Endothelial cell of umbilical vein (primary cell): ENCODE measurements at regions not wholly inside any gene's neighbourhood (a gene's known extent, or its start where the extent isn't known, plus 50 kb on each side); places are given as distances from the start of the nearest gene placed in this dataset.

Experiments
- BruUV-seq: library from RNA; stranded (reverse); fragments of 400-500 nt; replicated peaks from 2 replicates; lab custom pipeline; 2021; lab: Mats Ljungman, UMichigan
- CTCF ChIA-PET: fragments of 300-600, 350-600 bp; sonication (Branson Sonifier 250); formaldehyde crosslinking; loops from one replicate; lab custom pipeline; 2021; ENCODE audit warnings: antibody characterized with exemption, inconsistent platforms; lab: Charles Lee
- POLR2A ChIA-PET: fragments of 300-600, 350-600 bp; sonication (Branson Sonifier 250); formaldehyde crosslinking; loops from one replicate; lab custom pipeline; 2021; ENCODE audit warnings: antibody characterized with exemption, inconsistent platforms; lab: Charles Lee
- DNase-seq: peaks from one replicate; pipeline ENCODE4 v3.0.0-alpha.2; 2011; ENCODE audit warnings: low read depth, low spot score
- FAIRE-seq: peaks from 2 replicates; lab custom pipeline; 2011; peaks lifted over from hg19 to GRCh38; lab: Jason Lieb, UNC
- H2AFZ ChIP-seq: 2 replicates; pipeline ENCODE4 v1.6.0; 2012; ENCODE audit warnings: low read depth, low read length, control low read depth, inconsistent platforms
- H3K27ac ChIP-seq: 2 replicates; pipeline ENCODE4 v1.5.1; 2011; ENCODE audit warnings: low read depth, mild to moderate bottlenecking, control low read depth, low read length, moderate library complexity; ENCODE audit not compliant: insufficient read depth
- H3K27me3 ChIP-seq, 2 experiments: 2 replicates each; pipeline versions ENCODE4 v1.6.0 to v1.6.1; 2011; ENCODE audit warnings: low read length in 2 of 2, mixed read lengths in 1 of 2; ENCODE audit not compliant: control insufficient read depth in 2 of 2, insufficient read depth in 2 of 2
- H3K36me3 ChIP-seq, 2 experiments: 2 replicates in 1 of 2; 3 replicates in 1 of 2; pipeline ENCODE4 v1.5.1; 2011; ENCODE audit warnings: low read length in 2 of 2, mild to moderate bottlenecking in 1 of 2, moderate library complexity in 1 of 2; ENCODE audit not compliant: control insufficient read depth in 2 of 2, insufficient read depth in 2 of 2; ENCODE audit errors: extremely low read depth in 1 of 2
- H3K4me1 ChIP-seq: 3 replicates; pipeline ENCODE4 v1.5.1; 2011; ENCODE audit warnings: mild to moderate bottlenecking, low read length; ENCODE audit not compliant: control insufficient read depth, insufficient read depth; ENCODE audit errors: extremely low read depth
- H3K4me2 ChIP-seq: 2 replicates; pipeline ENCODE4 v1.6.1; 2011; ENCODE audit warnings: low read length, control low read depth, mixed read lengths; ENCODE audit not compliant: insufficient read depth
- H3K4me3 ChIP-seq, 3 experiments: fragments of 200-600 bp in 1 of 3; sonication (generic), shearing (Covaris generic) in 1 of 3; replicated peaks in 1 of 3; 2 replicates each; pipeline ENCODE4 v1.5.1; 2011 to 2016; ENCODE audit warnings: control low read depth in 3 of 3, low read length in 3 of 3, mild to moderate bottlenecking in 2 of 3, inconsistent platforms in 1 of 3, low read depth in 1 of 3, moderate library complexity in 1 of 3; ENCODE audit not compliant: insufficient read depth in 1 of 3
- H3K79me2 ChIP-seq: 2 replicates; pipeline ENCODE4 v1.6.0; 2012; ENCODE audit warnings: low read length, inconsistent platforms; ENCODE audit not compliant: control insufficient read depth, insufficient read depth
- H3K9ac ChIP-seq: replicated peaks from 2 replicates; pipeline ENCODE3; 2011; ENCODE audit warnings: low read length, control low read depth; ENCODE audit not compliant: insufficient read depth; ENCODE audit errors: extremely low read depth
- H3K9me1 ChIP-seq: replicated peaks from 3 replicates; pipeline ENCODE4 v1.6.0; 2011; ENCODE audit warnings: mild to moderate bottlenecking, low read length; ENCODE audit not compliant: control insufficient read depth, insufficient read depth; ENCODE audit errors: extremely low read depth
- H3K9me3 ChIP-seq: replicated peaks from 2 replicates; pipeline ENCODE4 v1.5.1; 2012; ENCODE audit warnings: low read length, inconsistent platforms; ENCODE audit not compliant: control insufficient read depth, insufficient read depth
- H4K20me1 ChIP-seq: replicated peaks from 2 replicates; pipeline ENCODE3; 2011; ENCODE audit warnings: mild to moderate bottlenecking, low read length; ENCODE audit not compliant: control insufficient read depth, insufficient read depth; ENCODE audit errors: extremely low read depth
- CTCF ChIP-seq, 2 donors: IDR thresholded peaks; 1 replicate in 1 of 2; 2 replicates in 1 of 2; pipeline ENCODE4 v1.5.1; 2011; ENCODE audit warnings: low read length in 2 of 2, mild to moderate bottlenecking in 2 of 2, moderate library complexity in 2 of 2, control low read depth in 1 of 2, inconsistent platforms in 1 of 2, low read depth in 1 of 2; ENCODE audit not compliant: insufficient read depth in 1 of 2; ENCODE audit errors: extremely low read depth in 1 of 2
- EZH2 ChIP-seq: IDR thresholded peaks from 2 replicates; pipeline ENCODE4 v1.6.1; 2012; ENCODE audit warnings: borderline replicate concordance, low read depth, mild to moderate bottlenecking, moderate library complexity, low read length, inconsistent platforms; ENCODE audit not compliant: severe bottlenecking
- FOS ChIP-seq: IDR thresholded peaks from 2 replicates; pipeline ENCODE4 v1.6.1; 2011; ENCODE audit warnings: mild to moderate bottlenecking, low read length, moderate library complexity, borderline replicate concordance; ENCODE audit not compliant: insufficient read depth
- GATA2 ChIP-seq: IDR thresholded peaks from 2 replicates; pipeline ENCODE4 v1.7.0; 2011; ENCODE audit warnings: low read depth, mild to moderate bottlenecking, moderate library complexity, mixed read lengths, low read length; ENCODE audit not compliant: insufficient read length, insufficient read depth
- JUN ChIP-seq: IDR thresholded peaks from 2 replicates; pipeline ENCODE4 v1.6.1; 2011; ENCODE audit warnings: borderline replicate concordance, low read depth; ENCODE audit not compliant: insufficient read length, insufficient read depth
- MYC ChIP-seq: IDR thresholded peaks from one replicate; pipeline ENCODE4 v1.6.1; 2011; ENCODE audit warnings: mild to moderate bottlenecking, low read depth, low read length
- POLR2A ChIP-seq: IDR thresholded peaks from 2 replicates; pipeline ENCODE4 v1.6.1; 2012; ENCODE audit warnings: low read depth, mild to moderate bottlenecking, control low read depth, low read length
- POLR2AphosphoS5 ChIP-seq: IDR thresholded peaks from 2 replicates; pipeline ENCODE4 v1.6.1; 2012; ENCODE audit warnings: low read depth, mild to moderate bottlenecking, control low read depth, low read length, moderate library complexity; ENCODE audit not compliant: insufficient read depth
- dilution Hi-C: fragments of 300-500 bp; cut with MboI; formaldehyde crosslinking; loops from one replicate; pipeline ENCODE4 v1.15.0; 2019; ENCODE audit warnings: low sequenced_read_pairs; ENCODE audit not compliant: extremely low pct_ligation_motif_present
- intact Hi-C: fragments of 100-400 bp; cut with micrococcal nuclease; formaldehyde crosslinking; loops from one replicate; pipeline ENCODE4 v1.10.0; 2022
- TF ChIP-seq, protein P1 (sequence below): IDR thresholded peaks from 2 replicates; pipeline ENCODE4 v1.6.1; 2011; ENCODE audit not compliant: insufficient read depth, insufficient read length

GRCh38 chr1:30339866-30340265 is 383.5 kb downstream of the MATN1 start:
- H3K9me3 ChIP-seq: no peaks in the 10 kb centered on the region
- TF ChIP-seq, protein P1, sequence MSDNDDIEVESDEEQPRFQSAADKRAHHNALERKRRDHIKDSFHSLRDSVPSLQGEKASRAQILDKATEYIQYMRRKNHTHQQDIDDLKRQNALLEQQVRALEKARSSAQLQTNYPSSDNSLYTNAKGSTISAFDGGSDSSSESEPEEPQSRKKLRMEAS: no peak
- TF ChIP-seq CTCF (IDR thresholded peaks at IDR 0.05; ENCODE audit: extremely low read depth in 1 of 2, insufficient read depth in 1 of 2, low read depth in 1 of 2, low read length in 2 of 2): no peak
- no peak for TF ChIP-seq JUN
- no peaks in the 10 kb centered on the region for H4K20me1 ChIP-seq
- no peak overlapping the region for H3K9ac ChIP-seq
- no peaks in the 10 kb centered on the region for H3K9me1 ChIP-seq
- no peaks in the 10 kb centered on the region for H3K4me1 ChIP-seq
- H3K79me2 ChIP-seq: no peaks in the 10 kb centered on the region
- no peaks in the 10 kb centered on the region for H3K27me3 ChIP-seq
- no peak overlapping the region for H2AFZ ChIP-seq
- no peak overlapping the region for H3K4me2 ChIP-seq
- H3K4me3 ChIP-seq: no peak overlapping the region
- H3K27ac ChIP-seq: no peak overlapping the region
- dilution Hi-C loops (no loop called here), intact Hi-C loops (no loop called here)
- H3K36me3 ChIP-seq: no peaks in the 10 kb centered on the region
- CTCF ChIA-PET: no interaction called here
- POLR2A ChIA-PET: no interaction called here
- DNase-seq: no peak
- BruUV-seq: no TSS peak
- no peak for FAIRE-seq

DNA sequence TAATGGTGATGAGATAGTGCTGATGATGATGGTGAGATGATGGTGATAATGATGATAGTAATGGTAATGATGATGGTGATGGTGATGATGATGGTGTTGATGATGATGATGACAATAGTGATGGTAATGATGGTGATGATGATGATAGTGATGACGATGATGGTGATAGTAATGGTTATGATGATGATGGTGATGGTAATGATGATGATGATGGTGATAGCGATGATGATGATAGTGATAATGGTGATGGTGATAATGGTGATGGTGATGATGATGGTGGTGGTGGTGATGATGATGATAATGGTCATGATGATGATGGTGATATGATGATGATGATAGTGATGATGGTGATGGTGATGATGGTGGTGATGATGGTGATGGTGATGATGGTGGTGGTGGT is 384.6 kb downstream of the MATN1 start:
- intact Hi-C loops (no loop called here), dilution Hi-C loops (no loop called here)
- Histone ChIP-seq H3K27me3 (no peaks in the 10 kb centered on the region), H3K4me2 (no peak overlapping the region), H3K36me3 (no peaks in the 10 kb centered on the region), H3K79me2 (no peaks in the 10 kb centered on the region), H2AFZ (no peak overlapping the region), H3K9me3 (no peaks in the 10 kb centered on the region), H3K27ac (no peak overlapping the region), H3K9ac (no peak overlapping the region), H3K9me1 (no peaks in the 10 kb centered on the region), H3K4me3 (no peak overlapping the region), H3K4me1 (no peaks in the 10 kb centered on the region), H4K20me1 (no peaks in the 10 kb centered on the region)
- no peak for TF ChIP-seq CTCF (IDR thresholded peaks at IDR 0.05; ENCODE audit: extremely low read depth in 1 of 2, insufficient read depth in 1 of 2, low read depth in 1 of 2, low read length in 2 of 2)
- no peak for TF ChIP-seq FOS
- TF ChIP-seq EZH2: no peak
- no peak for TF ChIP-seq POLR2A
- TF ChIP-seq POLR2AphosphoS5: no peak
- no peak for TF ChIP-seq GATA2
- TF ChIP-seq, protein P1: no peak
- no peak for TF ChIP-seq JUN
- no peak for TF ChIP-seq MYC
- DNase-seq: no peak
- ChIA-PET POLR2A (no interaction called here), CTCF (no interaction called here)
- FAIRE-seq: no peak
- BruUV-seq: no TSS peak
